HG02571 (cell line): ENCODE measurements at regions not wholly inside any gene's neighbourhood (a gene's known extent, or its start where the extent isn't known, plus 50 kb on each side); places are given as distances from the start of the nearest gene placed in this dataset.

Source experiments
- ATAC-seq: cut with Tn5 transposase; IDR thresholded peaks from one replicate; pipeline ENCODE4 v1.9.1; 2021; ENCODE audit warnings: mild to moderate bottlenecking, moderate library complexity; ENCODE audit not compliant: unreplicated experiment

DNA sequence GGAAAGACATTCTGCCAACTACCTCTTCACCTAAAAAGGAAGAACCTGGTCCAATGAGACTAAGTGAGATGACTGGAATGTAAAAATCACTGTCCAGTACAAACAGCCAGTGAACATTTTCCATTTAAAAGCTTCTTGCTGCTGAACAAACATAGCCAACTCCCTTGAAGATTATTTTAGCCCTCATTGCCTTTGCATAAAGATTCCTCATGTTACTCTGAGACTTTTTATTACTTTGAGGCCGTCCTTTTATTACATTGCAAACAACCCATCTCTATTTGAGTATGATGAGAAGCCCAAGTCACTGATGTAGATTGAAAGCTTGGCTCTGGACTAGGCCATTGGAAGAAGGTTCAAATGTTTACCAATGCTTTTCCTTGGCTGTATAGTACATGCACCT lies 649.8 kb downstream of the CETN3 start:
- ATAC-seq: no peak

DNA sequence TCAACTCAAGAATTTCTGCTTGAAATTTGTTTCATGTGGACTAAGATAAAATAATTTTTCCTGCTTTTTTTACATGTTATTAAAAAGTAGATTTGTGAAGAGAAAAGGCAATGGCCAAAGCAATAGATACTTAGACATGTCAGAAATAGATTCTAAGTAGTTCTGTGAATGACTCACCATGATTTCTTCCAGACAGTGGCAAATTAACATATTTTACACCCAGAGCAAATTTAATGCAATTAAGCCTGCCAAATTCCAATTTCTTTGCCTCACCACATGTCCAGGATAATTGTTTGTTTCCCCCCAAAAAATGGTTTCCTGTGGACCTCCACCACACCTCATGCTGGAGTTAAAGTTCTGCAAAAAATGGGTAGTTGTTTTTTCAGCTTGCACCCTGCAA lies 651.4 kb downstream of the CETN3 start:
- no peak for ATAC-seq

GRCh38 chr5:89756955-89757354 lies 652.6 kb downstream of the CETN3 start:
- no peak for ATAC-seq

- ATAC-seq: no peak
Observed at GRCh38 chr5:89755024-89755423, 654.5 kb downstream of the CETN3 start.

- no peak for ATAC-seq
Observed at GRCh38 chr5:89735082-89735481, 674.5 kb downstream of the CETN3 start.

DNA sequence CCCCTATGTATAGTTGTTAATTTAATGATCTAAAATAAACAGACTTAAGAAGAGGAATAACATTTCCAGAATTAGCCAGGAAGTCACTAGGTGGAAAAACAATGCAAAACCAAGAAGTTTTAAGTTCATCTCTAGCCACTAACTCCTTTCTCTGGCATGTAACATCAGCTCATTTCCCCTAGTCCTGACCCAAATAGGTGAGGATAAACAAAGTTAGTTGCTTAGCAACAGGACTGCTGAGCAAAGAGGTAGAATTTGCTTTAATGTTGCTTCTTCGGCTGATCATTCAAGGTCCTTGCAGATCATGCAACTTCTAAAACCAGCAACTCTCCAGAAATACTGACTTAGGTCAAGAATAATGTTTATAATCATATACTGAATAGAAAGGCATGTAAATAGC lies 675.8 kb downstream of the CETN3 start:
- ATAC-seq: no peak

DNA sequence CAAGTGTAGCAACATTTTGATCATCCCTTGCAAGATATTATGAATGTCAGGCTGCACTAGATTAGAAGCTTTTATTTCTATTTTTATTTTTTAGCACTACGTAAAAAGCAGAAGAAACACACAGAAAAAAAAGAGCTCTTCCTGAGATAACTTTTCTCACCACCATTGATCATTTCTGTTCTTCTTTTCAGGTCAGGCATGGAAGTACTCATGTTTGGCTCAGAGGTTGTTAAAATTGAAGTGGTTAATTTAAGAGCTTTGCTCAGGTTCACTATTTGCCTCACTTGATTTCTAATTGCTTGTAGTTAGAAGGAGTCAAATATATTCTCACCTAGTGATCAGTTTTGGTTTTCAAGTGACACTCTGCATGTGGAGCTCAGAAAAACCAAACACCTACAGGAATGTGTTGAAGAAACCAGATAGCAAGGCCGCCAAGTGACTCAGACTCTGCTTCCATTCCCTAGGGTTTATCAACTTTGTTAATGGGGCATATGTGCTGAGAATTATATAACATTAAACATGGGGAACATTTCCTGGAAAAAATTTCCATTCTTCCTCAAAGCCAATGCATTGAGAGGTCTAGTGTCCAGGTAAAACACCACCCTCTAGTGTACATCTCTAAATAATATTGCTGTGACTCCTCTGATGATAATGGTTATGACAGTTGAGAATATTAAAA lies 679.8 kb downstream of the CETN3 start:
- ATAC-seq: no peak

DNA sequence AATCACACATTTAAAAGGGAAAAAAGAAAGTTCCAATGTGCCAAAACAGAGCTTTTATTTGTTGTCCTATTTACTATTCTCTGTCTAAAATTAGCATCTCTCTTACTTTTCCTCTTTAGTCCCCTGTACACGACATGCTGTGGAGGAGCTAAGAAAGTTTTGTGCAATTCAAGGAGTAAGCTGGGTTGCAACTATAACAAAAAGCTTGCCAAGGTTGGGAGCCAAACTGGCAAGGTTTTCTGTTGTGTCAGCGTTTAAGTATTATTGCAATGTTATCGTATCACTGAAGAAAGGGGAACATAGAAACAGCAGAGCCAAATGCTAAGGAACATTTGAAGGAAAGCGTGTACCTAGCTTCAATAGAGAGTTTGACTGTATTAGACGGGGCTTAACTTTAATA lies 680.8 kb downstream of the CETN3 start:
- no peak for ATAC-seq

DNA sequence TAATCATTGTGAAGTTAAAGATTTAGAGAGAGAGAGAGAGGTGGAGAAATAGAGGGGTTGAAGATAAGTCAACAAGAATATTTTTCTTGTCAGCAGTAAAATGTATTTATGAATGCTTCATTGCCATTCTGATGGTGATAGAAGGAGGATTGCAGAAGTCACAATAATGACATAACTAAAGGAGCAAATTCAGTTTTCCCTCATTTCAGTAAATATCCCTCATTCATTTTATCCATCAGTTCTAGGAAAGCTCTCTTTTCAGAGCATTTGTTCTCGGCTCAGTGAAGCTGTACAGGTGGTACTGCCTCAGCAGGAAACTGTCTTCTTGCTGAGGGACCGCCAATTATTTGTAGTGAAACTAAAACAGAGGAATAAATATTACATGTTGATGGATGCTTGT lies 681.4 kb downstream of the CETN3 start:
- ATAC-seq: no peak

DNA sequence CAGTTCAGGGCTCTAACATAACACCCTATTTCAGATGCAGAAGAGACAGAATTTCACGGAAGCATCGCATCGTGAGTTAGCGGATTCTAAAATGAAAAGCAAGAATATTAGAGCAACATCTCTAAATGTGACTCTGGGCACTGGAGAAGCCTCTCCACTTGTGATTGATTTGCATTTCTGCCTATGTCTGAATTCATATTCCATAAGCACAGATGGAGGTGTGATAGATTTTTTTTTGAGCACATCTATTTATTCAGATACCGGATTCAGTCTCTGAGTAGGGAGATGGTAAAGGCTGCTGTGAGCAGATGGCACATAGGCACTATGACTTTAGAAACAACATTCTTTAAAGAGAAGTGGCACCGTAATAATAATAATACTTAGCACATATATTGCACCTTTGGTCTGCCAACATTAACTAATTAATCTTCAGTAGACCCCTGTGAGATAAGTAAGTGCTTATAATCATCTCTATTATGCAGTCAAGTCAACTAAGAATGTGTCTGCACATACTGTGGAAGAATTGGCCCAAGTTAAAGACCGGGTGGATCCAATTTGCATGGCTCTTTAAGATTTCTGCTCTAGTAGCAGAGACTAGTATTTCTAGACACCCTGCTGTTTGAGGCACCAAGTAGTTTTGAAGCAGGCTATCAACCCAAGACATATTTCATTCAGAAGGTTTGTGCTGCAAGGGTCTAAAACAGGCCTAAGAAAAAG lies 685.0 kb downstream of the CETN3 start:
- ATAC-seq: no peak

DNA sequence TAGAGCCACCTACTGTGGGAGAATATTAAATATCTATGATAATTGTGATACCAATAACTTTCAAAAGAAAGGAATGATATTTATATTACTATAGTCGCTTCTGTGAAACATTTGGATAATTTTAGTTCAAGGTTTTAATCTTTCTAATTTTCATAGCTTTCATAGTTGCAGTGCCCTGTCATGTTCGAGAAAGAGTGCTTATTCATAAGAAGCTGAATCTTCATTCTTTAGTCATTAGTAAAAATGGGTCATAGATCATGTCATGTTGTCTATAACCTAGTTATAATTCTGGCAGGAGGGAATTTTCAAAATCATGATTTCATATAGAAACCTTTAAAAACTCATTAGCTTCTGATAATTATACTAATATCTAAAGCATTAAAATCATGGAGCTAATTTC lies 685.6 kb downstream of the CETN3 start:
- ATAC-seq: no peak

GRCh38 chr5:89722538-89722937 lies 687.0 kb downstream of the CETN3 start:
- no peak for ATAC-seq

GRCh38 chr5:89721931-89722330 lies 687.6 kb downstream of the CETN3 start:
- no peak for ATAC-seq

DNA sequence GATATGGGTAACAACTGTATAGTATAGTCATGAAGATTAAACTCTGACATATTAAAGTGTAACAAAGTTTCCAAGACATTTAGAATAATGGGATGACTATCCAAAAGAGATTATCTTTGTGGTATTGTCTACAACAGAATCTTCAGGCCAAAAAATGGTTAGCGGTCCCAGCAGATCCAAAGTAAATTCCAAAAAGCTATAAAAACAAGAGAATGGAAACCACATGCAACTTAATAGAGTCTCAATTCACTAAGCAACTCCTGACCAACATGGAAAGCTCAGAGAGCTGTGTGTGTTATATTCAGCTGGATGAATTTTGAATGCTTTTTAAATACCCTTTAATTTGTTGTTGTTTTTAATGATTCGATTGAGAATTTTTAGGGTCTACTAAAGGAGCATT lies 688.2 kb downstream of the CETN3 start:
- ATAC-seq: no peak

GRCh38 chr5:89712134-89712700 lies 697.3 kb downstream of the CETN3 start:
- no peak for ATAC-seq

DNA sequence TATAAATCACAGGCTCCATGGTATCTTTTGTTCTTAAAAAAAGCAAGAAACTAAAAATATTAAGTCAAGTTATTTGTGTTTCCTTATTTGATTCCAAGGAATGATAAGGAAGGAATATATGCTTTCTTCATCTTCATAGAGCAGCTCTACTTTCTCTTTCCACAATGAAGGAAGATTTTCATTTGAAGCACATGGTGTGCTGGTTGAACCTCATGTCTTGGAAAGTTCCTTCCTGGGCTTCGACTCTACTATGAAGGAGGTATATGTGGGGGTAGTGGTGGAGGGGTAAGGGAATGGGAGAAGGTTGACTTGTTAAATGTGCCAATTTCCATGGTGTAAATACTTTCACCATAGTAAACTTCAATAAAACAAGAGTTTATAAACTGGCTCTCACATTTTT lies 698.0 kb downstream of the CETN3 start:
- ATAC-seq: no peak

- no peak for ATAC-seq
Observed at GRCh38 chr5:89710006-89710405, 699.5 kb downstream of the CETN3 start.

GRCh38 chr5:89707891-89708290 lies 701.7 kb downstream of the CETN3 start:
- ATAC-seq: no peak

DNA sequence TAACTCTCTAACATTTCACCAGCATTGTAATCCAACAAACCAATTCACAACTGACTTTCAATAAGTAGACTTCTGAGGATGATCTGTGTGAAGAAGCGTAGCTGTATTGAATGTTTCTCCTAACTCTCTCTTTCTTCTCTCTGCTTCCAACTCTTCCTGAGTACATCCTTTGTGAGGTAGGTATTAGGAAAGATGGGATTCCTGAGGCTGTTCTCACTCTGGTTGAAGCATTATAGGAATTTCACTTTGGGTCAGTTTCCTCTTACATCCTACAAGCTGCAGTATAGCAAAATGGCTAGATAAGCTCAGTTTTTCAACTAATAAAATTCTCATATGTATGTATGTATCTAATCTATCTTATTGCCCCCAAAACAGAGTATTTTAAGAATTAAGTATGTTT lies 702.8 kb downstream of the CETN3 start:
- ATAC-seq: no peak

DNA sequence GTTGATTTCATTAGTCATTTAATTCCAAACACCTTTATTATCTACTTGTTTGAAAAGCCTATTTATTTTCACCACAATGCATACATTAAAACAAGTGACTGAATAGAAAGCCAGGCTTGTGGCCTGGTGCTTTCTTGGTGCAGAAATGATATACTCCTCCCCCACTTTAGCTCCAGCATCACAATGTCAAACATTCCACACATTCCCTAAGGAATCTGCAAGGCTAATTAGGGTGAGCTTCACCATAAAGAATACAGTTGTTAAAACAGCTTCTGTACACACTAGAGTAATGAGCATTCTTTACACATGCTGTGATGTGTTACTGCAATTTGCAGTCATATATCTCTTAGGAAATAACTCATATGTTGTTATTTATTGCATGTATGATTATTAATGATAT lies 705.7 kb downstream of the CETN3 start:
- no peak for ATAC-seq

DNA sequence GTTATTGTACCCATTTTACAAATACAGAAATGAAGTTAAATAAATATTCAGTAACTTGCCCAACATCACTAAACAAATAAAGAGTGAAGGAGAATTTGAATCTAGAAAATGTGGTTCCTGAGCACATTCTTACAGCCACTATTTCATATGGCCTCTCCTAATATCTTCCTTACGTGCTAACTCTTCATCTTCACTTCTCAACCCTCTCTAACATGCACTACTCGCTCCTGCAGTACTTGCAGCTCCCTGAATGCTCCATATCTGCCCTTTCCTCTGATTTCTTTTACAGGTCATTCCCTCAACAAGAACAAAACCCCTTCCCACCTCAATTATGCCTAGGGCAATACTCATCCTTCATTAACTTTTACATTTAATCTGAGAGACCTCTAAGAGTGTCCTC lies 711.5 kb downstream of the CETN3 start:
- no peak for ATAC-seq

DNA sequence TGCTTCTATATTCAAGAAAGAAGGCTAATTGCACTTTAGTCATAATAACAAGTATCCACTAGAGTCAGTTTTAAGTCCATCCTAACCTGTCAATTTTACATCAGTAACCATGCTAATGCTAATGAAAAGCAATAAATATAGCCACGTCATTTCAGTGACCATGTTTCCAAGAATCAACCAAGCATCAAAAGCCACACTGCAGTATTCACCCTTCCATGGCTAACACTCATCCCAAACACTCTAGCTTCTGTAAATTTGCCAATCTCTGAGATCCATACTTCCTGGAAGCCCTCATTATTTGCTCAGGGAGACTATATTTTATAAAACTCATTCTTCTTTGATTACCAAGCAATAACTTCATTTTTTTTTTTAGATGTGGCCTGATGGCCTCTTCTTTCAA lies 712.0 kb downstream of the CETN3 start:
- no peak for ATAC-seq
